Stomach smooth muscle (tissue), 2 donors: ENCODE measurements at regions not wholly inside any gene's neighbourhood (a gene's known extent, or its start where the extent isn't known, plus 50 kb on each side); places are given as distances from the start of the nearest gene placed in this dataset.

Source experiments
- H3K27ac ChIP-seq: one replicate; pipeline ENCODE4 v1.7.0; 2013; ENCODE audit warnings: mild to moderate bottlenecking, low read length, inconsistent platforms
- H3K27me3 ChIP-seq, 2 donors: one replicate each; pipeline ENCODE4 v1.7.0; 2013; ENCODE audit warnings: low read length in 2 of 2; ENCODE audit not compliant: insufficient read depth in 2 of 2, control insufficient read depth in 1 of 2
- H3K36me3 ChIP-seq, 2 donors: one replicate each; pipeline ENCODE4 v1.7.0; 2013; ENCODE audit warnings: low read length in 2 of 2; ENCODE audit not compliant: control insufficient read depth in 2 of 2, insufficient read depth in 2 of 2
- H3K4me1 ChIP-seq: one replicate; pipeline ENCODE4 v1.7.0; 2013; ENCODE audit warnings: low read length; ENCODE audit not compliant: control insufficient read depth, insufficient read depth
- H3K4me3 ChIP-seq, 2 donors: one replicate each; pipeline ENCODE4 v1.7.0; 2013; ENCODE audit warnings: low read length in 2 of 2
- H3K9ac ChIP-seq, 2 donors: one replicate each; pipeline ENCODE4 v1.7.0; 2013; ENCODE audit warnings: low read length in 2 of 2, mild to moderate bottlenecking in 1 of 2
- H3K9me3 ChIP-seq, 2 donors: one replicate each; pipeline ENCODE4 v1.7.0; 2013; ENCODE audit warnings: low read length in 2 of 2; ENCODE audit not compliant: control insufficient read depth in 2 of 2
- donor health status: healthy.
- donor health status: Pancreatic carcinoma.

DNA sequence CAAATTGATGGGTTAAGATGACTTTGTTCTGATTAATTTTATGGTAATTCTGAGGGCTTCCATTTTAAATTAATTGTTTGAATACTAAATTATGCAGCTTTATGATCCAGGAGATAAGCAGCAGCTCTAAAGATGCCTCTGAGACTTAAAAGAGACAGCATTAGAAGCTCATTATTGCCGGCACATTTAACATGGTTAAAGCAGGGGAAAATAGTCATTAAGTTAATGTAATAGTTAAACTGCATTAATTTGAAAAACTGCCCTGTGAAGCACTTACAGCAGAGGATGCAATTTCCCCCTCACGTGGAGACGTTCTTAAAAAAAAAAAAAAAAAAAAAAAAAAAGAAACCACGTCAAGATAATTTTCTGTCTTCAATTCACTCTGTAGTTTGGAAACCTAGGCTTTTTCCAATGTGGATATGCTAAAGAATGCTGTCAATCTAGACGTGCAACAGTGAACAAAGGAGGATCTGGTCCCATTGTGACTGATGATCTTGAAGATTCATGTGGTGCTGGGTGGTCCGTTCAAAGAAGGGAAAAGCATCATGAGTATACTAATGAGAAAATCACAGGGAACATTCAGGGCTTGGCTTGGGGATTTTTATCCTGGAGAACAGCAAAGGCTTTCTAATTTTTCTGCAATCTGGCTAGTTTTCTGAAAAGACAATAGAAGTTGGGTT, 440.6 kb upstream of the HS3ST1 start:
- Histone ChIP-seq H3K4me3 (no peak overlapping the region), H3K4me1 (no peaks in the 10 kb centered on the region), H3K27me3 (no peaks in the 10 kb centered on the region), H3K9ac (no peak overlapping the region), H3K36me3 (no peaks in the 10 kb centered on the region), H3K9me3 (no peaks in the 10 kb centered on the region), H3K27ac (no peak overlapping the region)

DNA sequence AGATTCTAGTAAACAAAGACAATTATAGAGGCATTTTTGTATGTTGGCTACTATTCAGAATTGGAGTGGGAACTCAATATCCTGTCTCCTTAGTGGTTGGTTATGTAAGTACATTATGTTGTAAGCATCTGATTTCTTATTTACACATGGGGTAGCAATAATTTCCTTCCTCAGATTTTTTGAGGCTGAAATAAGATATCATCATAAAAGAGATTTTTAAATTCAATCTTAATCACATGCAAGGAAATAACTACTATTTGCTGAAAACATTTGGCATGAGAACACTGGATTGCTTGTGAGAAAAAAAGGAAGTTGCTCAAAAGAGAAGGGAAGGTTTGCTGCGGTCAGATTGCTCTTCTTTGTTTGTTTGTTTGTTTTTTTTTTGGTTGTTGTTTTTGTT, 437.7 kb upstream of the HS3ST1 start:
- Histone ChIP-seq H3K4me3 (no peak overlapping the region), H3K27me3 (no peaks in the 10 kb centered on the region), H3K9ac (no peak overlapping the region), H3K36me3 (no peaks in the 10 kb centered on the region), H3K27ac (no peak overlapping the region), H3K9me3 (no peaks in the 10 kb centered on the region), H3K4me1 (no peaks in the 10 kb centered on the region)

GRCh38 chr4:11860996-11861395, 432.3 kb upstream of the HS3ST1 start:
- Histone ChIP-seq H3K27me3 (no peaks in the 10 kb centered on the region), H3K27ac (no peak overlapping the region), H3K4me1 (no peaks in the 10 kb centered on the region), H3K4me3 (no peak overlapping the region), H3K36me3 (no peaks in the 10 kb centered on the region), H3K9ac (no peak overlapping the region), H3K9me3 (no peaks in the 10 kb centered on the region)

DNA sequence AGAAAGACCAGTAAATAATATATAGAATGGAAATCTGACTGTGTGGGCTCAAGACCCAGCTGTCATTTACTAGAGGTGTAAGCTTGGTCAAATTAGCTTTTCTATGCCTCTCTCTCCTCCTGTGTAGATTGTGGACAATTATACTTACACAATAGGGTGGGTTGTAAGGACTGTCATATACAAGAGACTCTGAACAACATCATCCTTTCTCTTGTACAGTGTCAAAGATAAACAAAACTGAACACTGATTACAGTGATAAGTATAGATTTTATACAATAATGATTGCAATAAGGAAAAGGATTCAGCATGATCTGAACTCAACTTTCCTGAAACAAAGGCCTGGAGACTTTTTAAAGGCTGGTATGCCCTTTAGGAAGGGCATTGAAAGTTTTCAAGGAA, 429.2 kb upstream of the HS3ST1 start:
- H3K27ac ChIP-seq, result no peak overlapping the region
- H3K9me3 ChIP-seq, result no peaks in the 10 kb centered on the region
- no peak overlapping the region for H3K4me3 ChIP-seq
- no peaks in the 10 kb centered on the region for H3K36me3 ChIP-seq
- H3K9ac ChIP-seq, result no peak overlapping the region
- H3K4me1 ChIP-seq, result no peaks in the 10 kb centered on the region
- H3K27me3 ChIP-seq, result no peaks in the 10 kb centered on the region

- no peaks in the 10 kb centered on the region for H3K9me3 ChIP-seq
- H3K4me3 ChIP-seq, result no peak overlapping the region
- H3K9ac ChIP-seq, result no peak overlapping the region
- H3K4me1 ChIP-seq, result no peaks in the 10 kb centered on the region
- H3K36me3 ChIP-seq, result no peaks in the 10 kb centered on the region
- no peak overlapping the region for H3K27ac ChIP-seq
- no peaks in the 10 kb centered on the region for H3K27me3 ChIP-seq
Observed at GRCh38 chr4:11847167-11847566, 418.5 kb upstream of the HS3ST1 start.

GRCh38 chr4:11843927-11844326, 415.2 kb upstream of the HS3ST1 start:
- Histone ChIP-seq H3K4me1 (no peaks in the 10 kb centered on the region), H3K27me3 (no peaks in the 10 kb centered on the region), H3K27ac (no peak overlapping the region), H3K4me3 (no peak overlapping the region), H3K9me3 (no peaks in the 10 kb centered on the region), H3K36me3 (no peaks in the 10 kb centered on the region), H3K9ac (no peak overlapping the region)

DNA sequence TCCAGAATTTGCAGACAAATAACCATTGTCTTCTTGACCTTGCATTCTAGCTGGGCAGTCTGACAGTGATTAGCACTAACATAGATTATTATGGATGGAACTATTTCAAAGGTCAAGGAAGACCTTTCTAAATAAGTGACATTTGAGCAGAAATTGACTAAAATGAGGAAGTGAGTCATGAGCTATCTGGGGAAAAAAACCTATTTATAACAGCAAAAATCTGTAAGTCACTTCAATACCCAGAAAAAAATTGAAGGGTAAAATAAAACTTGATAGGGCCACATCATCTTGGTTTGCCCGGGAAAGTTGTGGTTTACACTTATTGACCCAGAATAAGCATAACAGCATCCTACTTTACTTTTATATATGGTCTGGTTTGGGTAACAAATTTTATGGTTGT, 414.6 kb upstream of the HS3ST1 start:
- no peaks in the 10 kb centered on the region for H3K36me3 ChIP-seq
- no peak overlapping the region for H3K4me3 ChIP-seq
- no peaks in the 10 kb centered on the region for H3K4me1 ChIP-seq
- H3K27ac ChIP-seq, result no peak overlapping the region
- H3K9ac ChIP-seq, result no peak overlapping the region
- H3K9me3 ChIP-seq, result no peaks in the 10 kb centered on the region
- H3K27me3 ChIP-seq, result no peaks in the 10 kb centered on the region

DNA sequence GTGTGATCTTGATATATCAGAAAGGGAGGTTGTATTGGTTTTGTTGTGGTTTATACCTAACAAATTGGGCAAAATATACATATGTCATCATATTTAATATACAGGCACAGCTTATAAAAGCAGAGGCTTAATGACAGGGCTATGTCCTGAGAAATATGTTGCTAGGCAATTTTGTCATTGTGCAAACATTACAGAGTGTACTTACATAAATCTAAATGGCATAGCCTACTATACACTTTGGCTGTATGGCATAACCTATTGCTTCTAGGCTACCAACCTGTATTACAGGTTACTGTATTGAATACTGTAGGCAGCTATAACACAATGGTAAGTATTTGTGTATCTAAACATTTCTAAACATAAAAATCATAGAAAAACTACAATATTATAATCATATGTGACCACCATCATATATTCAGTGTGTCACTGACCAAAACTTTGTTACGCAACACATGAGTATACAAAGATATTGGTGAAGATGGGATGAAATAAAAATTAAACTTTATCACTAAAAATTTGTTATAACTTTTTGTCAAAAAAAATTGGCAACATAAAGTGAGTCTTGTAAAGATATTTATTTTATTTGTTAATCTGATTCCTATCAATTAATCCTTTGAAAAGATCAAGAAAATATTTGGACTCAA, 414.0 kb upstream of the HS3ST1 start:
- Histone ChIP-seq H3K4me1 (no peaks in the 10 kb centered on the region), H3K36me3 (no peaks in the 10 kb centered on the region), H3K9me3 (no peaks in the 10 kb centered on the region), H3K27me3 (no peaks in the 10 kb centered on the region), H3K27ac (no peak overlapping the region), H3K9ac (no peak overlapping the region), H3K4me3 (no peak overlapping the region)

- Histone ChIP-seq H3K9ac (no peak overlapping the region), H3K4me1 (no peaks in the 10 kb centered on the region), H3K27me3 (no peaks in the 10 kb centered on the region), H3K27ac (no peak overlapping the region), H3K9me3 (no peaks in the 10 kb centered on the region), H3K4me3 (no peak overlapping the region), H3K36me3 (no peaks in the 10 kb centered on the region)
Observed at GRCh38 chr4:11839889-11840288, 411.2 kb upstream of the HS3ST1 start.

GRCh38 chr4:11831739-11832138, 403.0 kb upstream of the HS3ST1 start:
- Histone ChIP-seq H3K9ac (no peak overlapping the region), H3K9me3 (no peaks in the 10 kb centered on the region), H3K4me1 (no peaks in the 10 kb centered on the region), H3K36me3 (no peaks in the 10 kb centered on the region), H3K27ac (no peak overlapping the region), H3K27me3 (no peaks in the 10 kb centered on the region), H3K4me3 (no peak overlapping the region)

- no peak overlapping the region for H3K4me3 ChIP-seq
- no peaks in the 10 kb centered on the region for H3K27me3 ChIP-seq
- no peaks in the 10 kb centered on the region for H3K9me3 ChIP-seq
- no peak overlapping the region for H3K9ac ChIP-seq
- H3K36me3 ChIP-seq, result no peaks in the 10 kb centered on the region
- no peaks in the 10 kb centered on the region for H3K4me1 ChIP-seq
- H3K27ac ChIP-seq, result no peak overlapping the region
Observed at GRCh38 chr4:11824566-11824965, 395.9 kb upstream of the HS3ST1 start.
